HL-60 (cell line): ENCODE measurements at regions not wholly inside any gene's neighbourhood (a gene's known extent, or its start where the extent isn't known, plus 50 kb on each side); places are given as distances from the start of the nearest gene placed in this dataset.

ENCODE experiments used
- DNase-seq, 2 experiments: peaks; one replicate each; pipeline ENCODE4 v3.0.0-alpha.2; 2010 to 2020; ENCODE audit warnings: low read depth in 1 of 2, low spot score in 1 of 2
- H3K27ac ChIP-seq: fragments of 250-450 bp; sonication (Bioruptor Pico); replicated peaks from 2 replicates; pipeline ENCODE4 v1.5.1; 2020; ENCODE audit warnings: mild to moderate bottlenecking, moderate library complexity
- H3K27me3 ChIP-seq: fragments of 250-450 bp; sonication (Bioruptor Pico); 2 replicates; pipeline ENCODE4 v1.5.1; 2021; ENCODE audit warnings: mild to moderate bottlenecking, moderate library complexity; ENCODE audit not compliant: insufficient read depth, poor library complexity, severe bottlenecking
- H3K4me3 ChIP-seq: replicated peaks from 2 replicates; pipeline ENCODE4 v1.5.1; 2011; ENCODE audit warnings: mild to moderate bottlenecking, control low read depth, low read length; ENCODE audit not compliant: insufficient read depth
- CTCF ChIP-seq: IDR thresholded peaks from one replicate; pipeline ENCODE4 v1.5.1; 2011; ENCODE audit warnings: low read length, control low read depth, inconsistent platforms; ENCODE audit not compliant: insufficient read depth
- GABPA ChIP-seq: IDR thresholded peaks from 2 replicates; pipeline ENCODE4 v1.6.1; 2012; ENCODE audit warnings: low read depth
- POLR2AphosphoS5 ChIP-seq: IDR thresholded peaks from 2 replicates; pipeline ENCODE4 v1.6.1; 2012; ENCODE audit warnings: low read depth
- REST ChIP-seq: IDR thresholded peaks from 2 replicates; pipeline ENCODE4 v1.6.1; 2012; ENCODE audit warnings: low read depth; ENCODE audit not compliant: insufficient replicate concordance
- SPI1 ChIP-seq: IDR thresholded peaks from 2 replicates; pipeline ENCODE4 v1.6.1; 2012; ENCODE audit warnings: low read depth, mild to moderate bottlenecking, borderline replicate concordance

GRCh38 chr17:52678211-52678610 is 519.7 kb upstream of the CA10 start:
- Histone ChIP-seq H3K27me3 (no peaks in the 10 kb centered on the region), H3K4me3 (no peak overlapping the region), H3K27ac (no peak overlapping the region)
- DNase-seq = no peak
- TF ChIP-seq POLR2AphosphoS5 = no peak
- no peak for TF ChIP-seq CTCF
- no peak for TF ChIP-seq REST
- no peak for TF ChIP-seq GABPA
- no peak for TF ChIP-seq SPI1

- Histone ChIP-seq H3K27me3 (no peaks in the 10 kb centered on the region), H3K4me3 (no peak overlapping the region), H3K27ac (no peak overlapping the region)
- TF ChIP-seq REST (no peak), SPI1 (no peak), POLR2AphosphoS5 (no peak), GABPA (no peak), CTCF (no peak)
- no peak for DNase-seq
Observed at GRCh38 chr17:52674686-52675085, 516.2 kb upstream of the CA10 start.

- H3K4me3 ChIP-seq = no peak overlapping the region
- DNase-seq = no peak
- TF ChIP-seq GABPA = no peak
- no peak for TF ChIP-seq POLR2AphosphoS5
Observed at GRCh38 chr17:52673791-52674190, 515.3 kb upstream of the CA10 start.

GRCh38 chr17:52666264-52666663 is 507.8 kb upstream of the CA10 start:
- DNase-seq = no peak
- Histone ChIP-seq H3K27me3 (no peaks in the 10 kb centered on the region), H3K4me3 (no peak overlapping the region), H3K27ac (no peak overlapping the region)
- TF ChIP-seq SPI1 (no peak), REST (no peak), CTCF (no peak), POLR2AphosphoS5 (no peak), GABPA (no peak)

More at GRCh38 chr17:52673791-52674190, 515.3 kb upstream of the CA10 start:
- H3K27me3 ChIP-seq = no peaks in the 10 kb centered on the region
- no peak overlapping the region for H3K27ac ChIP-seq
